ENCODE measurements at regions not wholly inside any gene's neighbourhood (a gene's known extent, or its start where the extent isn't known, plus 50 kb on each side); places are given as distances from the start of the nearest gene placed in this dataset.
A peak's percentile ranks its signal among the peaks of the same experiment; 100 is the strongest.

GRCh38 chr1:185654199-185654951, 79.8 kb upstream of the HMCN1 start:
- Histone ChIP-seq H3K4me3 (ENCODE audit: low read length) (no peak overlapping the region), H3K27ac (ENCODE audit: low read depth, low read length) (no peak overlapping the region), H3K79me2 (ENCODE audit: control insufficient read depth, low read length) (no peaks in the 10 kb centered on the region), H3K27me3 (ENCODE audit: control insufficient read depth, low read length) (no peaks in the 10 kb centered on the region), H3K9me2 (replicated peaks; ENCODE audit: control insufficient read depth, low read length) (no peaks in the 10 kb centered on the region), H3F3A (ENCODE audit: control insufficient read depth, insufficient read depth) (no peaks in the 10 kb centered on the region), H3K9me3 (ENCODE audit: control insufficient read depth, insufficient read depth, low read length) (no peaks in the 10 kb centered on the region), H3K36me3 (ENCODE audit: control insufficient read depth, low read length) (no peaks in the 10 kb centered on the region), H4K20me1 (ENCODE audit: control insufficient read depth, insufficient read depth, low read depth, low read length) (no peaks in the 10 kb centered on the region), H3K4me1 (ENCODE audit: control insufficient read depth, low read length) (no peaks in the 10 kb centered on the region), H3K4me2 (ENCODE audit: low read length) (no peak overlapping the region)
- no peak for TF ChIP-seq CTCF (IDR thresholded peaks at IDR 0.05; ENCODE audit: low read depth, low read length, poor library complexity, severe bottlenecking)
- no peak for TF ChIP-seq EZH2phosphoT487 (IDR thresholded peaks at IDR 0.05; ENCODE audit: borderline replicate concordance, low read length)

GRCh38 chr1:185653615-185654014, 80.6 kb upstream of the HMCN1 start:
- H3K9me3 ChIP-seq (ENCODE audit: control insufficient read depth, insufficient read depth, low read length), result no peaks in the 10 kb centered on the region
- no peak overlapping the region for H3K4me3 ChIP-seq (ENCODE audit: low read length)
- no peaks in the 10 kb centered on the region for H3K79me2 ChIP-seq (ENCODE audit: control insufficient read depth, low read length)
- H3K4me2 ChIP-seq (ENCODE audit: low read length), result no peak overlapping the region
- TF ChIP-seq EZH2phosphoT487 (IDR thresholded peaks at IDR 0.05; ENCODE audit: borderline replicate concordance, low read length) (no peak), CTCF (IDR thresholded peaks at IDR 0.05; ENCODE audit: low read depth, low read length, poor library complexity, severe bottlenecking) (no peak)
- no peaks in the 10 kb centered on the region for H3F3A ChIP-seq (ENCODE audit: control insufficient read depth, insufficient read depth)
- H3K4me1 ChIP-seq (ENCODE audit: control insufficient read depth, low read length), result no peaks in the 10 kb centered on the region
- no peaks in the 10 kb centered on the region for H3K36me3 ChIP-seq (ENCODE audit: control insufficient read depth, low read length)
- H3K27ac ChIP-seq (ENCODE audit: low read depth, low read length), result no peak overlapping the region
- H4K20me1 ChIP-seq (ENCODE audit: control insufficient read depth, insufficient read depth, low read depth, low read length), result no peaks in the 10 kb centered on the region
- no peaks in the 10 kb centered on the region for H3K9me2 ChIP-seq (replicated peaks; ENCODE audit: control insufficient read depth, low read length)
- no peaks in the 10 kb centered on the region for H3K27me3 ChIP-seq (ENCODE audit: control insufficient read depth, low read length)

- H3K27me3 ChIP-seq (ENCODE audit: control insufficient read depth, low read length), result no peaks in the 10 kb centered on the region
- peak; percentile 53 for TF ChIP-seq CTCF (IDR thresholded peaks at IDR 0.05; ENCODE audit: low read depth, low read length, poor library complexity, severe bottlenecking)
- TF ChIP-seq EZH2phosphoT487 (IDR thresholded peaks at IDR 0.05; ENCODE audit: borderline replicate concordance, low read length), result no peak
- H3K79me2 ChIP-seq (ENCODE audit: control insufficient read depth, low read length), result no peaks in the 10 kb centered on the region
Measured at GRCh38 chr1:185652348-185652747, 81.8 kb upstream of the HMCN1 start.

More at GRCh38 chr1:185652348-185652747, 81.8 kb upstream of the HMCN1 start:
- no peak overlapping the region for H3K4me3 ChIP-seq (ENCODE audit: low read length)
- no peaks in the 10 kb centered on the region for H3K4me1 ChIP-seq (ENCODE audit: control insufficient read depth, low read length)
- H3K9me3 ChIP-seq (ENCODE audit: control insufficient read depth, insufficient read depth, low read length), result no peaks in the 10 kb centered on the region
- no peaks in the 10 kb centered on the region for H3F3A ChIP-seq (ENCODE audit: control insufficient read depth, insufficient read depth)
- H3K9me2 ChIP-seq (replicated peaks; ENCODE audit: control insufficient read depth, low read length), result no peaks in the 10 kb centered on the region
- no peak overlapping the region for H3K27ac ChIP-seq (ENCODE audit: low read depth, low read length)
- H3K4me2 ChIP-seq (ENCODE audit: low read length), result no peak overlapping the region
- H3K36me3 ChIP-seq (ENCODE audit: control insufficient read depth, low read length), result no peaks in the 10 kb centered on the region
- H4K20me1 ChIP-seq (ENCODE audit: control insufficient read depth, insufficient read depth, low read depth, low read length), result no peaks in the 10 kb centered on the region
